GM23338 (cell line): ENCODE measurements at regions not wholly inside any gene's neighbourhood (a gene's known extent, or its start where the extent isn't known, plus 50 kb on each side); places are given as distances from the start of the nearest gene placed in this dataset.

ENCODE experiments used
- CREB1 ChIP-seq: fragments of 250-450 bp; sonication (Bioruptor Pico); IDR thresholded peaks from 2 replicates; pipeline ENCODE4 v1.5.0; 2020; ENCODE audit warnings: low read depth, mild to moderate bottlenecking, moderate library complexity
- CTCF ChIP-seq, 2 experiments: fragments of 200-600 bp in 1 of 2; sonication (generic) in 1 of 2; conservative IDR thresholded peaks; 2 replicates each; pipeline versions ENCODE4 v1.5.1 to v1.6.1; 2016 to 2017; ENCODE audit warnings: antibody characterized with exemption in 2 of 2, low read depth in 2 of 2, mild to moderate bottlenecking in 2 of 2, moderate library complexity in 1 of 2
- ETS1 ChIP-seq: IDR thresholded peaks from 2 replicates; pipeline ENCODE4 v1.6.1; 2016; ENCODE audit warnings: antibody characterized with exemption
- EZH2 ChIP-seq: fragments of 200-600 bp; sonication (generic); IDR thresholded peaks from one replicate; pipeline ENCODE4 v1.8.0; 2017; ENCODE audit warnings: antibody characterized with exemption, mild to moderate bottlenecking, low read depth; ENCODE audit not compliant: unreplicated experiment
- EZH2phosphoT487 ChIP-seq: fragments of 200-600 bp; sonication (generic); IDR thresholded peaks from one replicate; pipeline ENCODE4 v1.8.1; 2018; ENCODE audit warnings: antibody characterized with exemption; ENCODE audit not compliant: unreplicated experiment
- JUNB ChIP-seq: IDR thresholded peaks from one replicate; pipeline ENCODE4 v1.6.1; 2016; ENCODE audit warnings: antibody characterized with exemption; ENCODE audit not compliant: unreplicated experiment
- POLR2AphosphoS5 ChIP-seq: IDR thresholded peaks from 2 replicates; pipeline ENCODE4 v1.6.1; 2016; ENCODE audit warnings: antibody characterized with exemption, low read depth
- REST ChIP-seq: IDR thresholded peaks from one replicate; pipeline ENCODE4 v1.6.1; 2018; ENCODE audit warnings: antibody characterized with exemption; ENCODE audit not compliant: unreplicated experiment
- STAT1 ChIP-seq: IDR thresholded peaks from one replicate; pipeline ENCODE4 v1.6.1; 2016; ENCODE audit warnings: antibody characterized with exemption; ENCODE audit not compliant: unreplicated experiment

GRCh38 chr1:234833646-234834045 is 223.7 kb upstream of the IRF2BP2 start:
- TF ChIP-seq CTCF (conservative IDR thresholded peaks at IDR 0.05; ENCODE audit: low read depth in 2 of 2): no peak
- no peak for TF ChIP-seq EZH2
- no peak for TF ChIP-seq POLR2AphosphoS5
- TF ChIP-seq ETS1: no peak
- TF ChIP-seq EZH2phosphoT487: no peak
- no peak for TF ChIP-seq JUNB
- TF ChIP-seq REST: no peak
- no peak for TF ChIP-seq CREB1 (CRISPR knock-in tag)
- TF ChIP-seq STAT1: no peak
